ENCODE measurements at regions not wholly inside any gene's neighbourhood (a gene's known extent, or its start where the extent isn't known, plus 50 kb on each side); places are given as distances from the start of the nearest gene placed in this dataset.

DNA sequence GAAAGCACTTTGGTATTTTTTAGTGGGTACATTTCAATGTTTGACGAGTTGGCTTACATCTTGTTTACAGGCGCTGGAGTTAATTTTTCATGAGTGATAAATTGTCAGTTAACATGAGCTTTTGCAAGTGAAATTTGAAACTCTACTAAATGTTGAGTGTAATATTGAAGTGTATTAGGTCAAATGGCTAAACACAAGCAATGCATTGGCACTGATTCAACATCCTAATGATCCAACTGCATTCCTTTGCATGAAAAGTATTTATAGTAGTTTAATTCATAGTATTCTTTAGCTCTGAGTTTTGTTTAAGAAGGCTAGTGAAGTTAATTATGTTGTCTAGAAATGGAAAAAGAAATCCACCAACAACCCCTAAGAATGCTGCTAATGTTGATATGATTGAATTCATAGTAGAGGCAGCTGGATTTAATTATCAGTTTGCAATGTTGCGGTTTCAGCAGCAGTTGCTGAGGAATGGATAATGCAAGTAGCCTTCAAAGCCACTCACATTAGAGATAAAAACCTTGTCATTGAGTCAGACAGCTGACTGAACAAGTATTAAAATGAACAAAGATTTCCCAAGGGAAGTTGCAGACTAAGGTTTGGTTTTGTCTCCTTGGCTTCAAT is 245.6 kb upstream of the GOLIM4 start:
- WGBS, 4 donors, result 63 to 70% (median 64%) methylated on average over 3 of the region's 3 CpGs
- H3K36me3 ChIP-seq (replicated peaks in 1 of 2), result no peaks in the 10 kb centered on the region
- H3K4me3 ChIP-seq, result no peak overlapping the region
- DNase-seq, result no peak
- no peaks in the 10 kb centered on the region for H3K27me3 ChIP-seq
- no peak overlapping the region for H3K27ac ChIP-seq
- H3K4me1 ChIP-seq (replicated peaks in 1 of 2), result no peaks in the 10 kb centered on the region
- intact Hi-C loops (cut with DNase I), result no loop called here
- no peak for TF ChIP-seq CTCF (IDR thresholded peaks at IDR 0.05)
- TF ChIP-seq POLR2A (IDR thresholded peaks at IDR 0.05), result no peak
- H3K9me3 ChIP-seq (replicated peaks in 1 of 3), result no peaks in the 10 kb centered on the region

GRCh38 chr3:168338161-168338560 is 242.4 kb upstream of the GOLIM4 start:
- Histone ChIP-seq H3K9me3 (replicated peaks in 1 of 3) (no peaks in the 10 kb centered on the region), H3K27ac (no peak overlapping the region), H3K27me3 (no peaks in the 10 kb centered on the region), H3K36me3 (replicated peaks in 1 of 2) (no peaks in the 10 kb centered on the region), H3K4me1 (replicated peaks in 1 of 2) (no peaks in the 10 kb centered on the region), H3K4me3 (no peak overlapping the region)
- DNase-seq, result no peak
- no peak for TF ChIP-seq POLR2A (IDR thresholded peaks at IDR 0.05)
- TF ChIP-seq CTCF (IDR thresholded peaks at IDR 0.05), result no peak
- intact Hi-C loops (cut with DNase I), result no loop called here
- 35 to 60% (median 47%) methylated on average over 1 of the region's 1 CpG for WGBS, 4 donors

DNA sequence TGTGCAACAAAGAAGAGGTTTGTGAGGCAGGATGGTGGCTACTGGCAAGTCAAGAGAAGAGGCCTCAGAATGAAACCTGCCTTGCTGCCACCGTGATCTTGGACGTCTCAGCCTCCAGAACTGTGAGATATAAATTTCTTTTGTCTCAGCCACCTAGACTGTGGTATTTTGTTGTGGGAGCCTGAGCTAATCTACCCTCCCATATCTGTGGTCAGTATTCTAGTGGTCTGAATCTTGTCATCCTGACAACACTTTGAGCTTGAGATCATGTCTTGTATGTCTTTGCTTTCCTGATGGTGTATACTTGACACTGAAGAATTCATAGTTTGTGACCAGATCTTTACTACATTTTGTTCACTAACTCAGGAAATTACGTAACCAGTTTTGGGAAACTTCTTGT is 240.6 kb upstream of the GOLIM4 start:
- WGBS, 4 donors, result 57 to 84% (median 62%) methylated on average over 3 of the region's 3 CpGs

DNA sequence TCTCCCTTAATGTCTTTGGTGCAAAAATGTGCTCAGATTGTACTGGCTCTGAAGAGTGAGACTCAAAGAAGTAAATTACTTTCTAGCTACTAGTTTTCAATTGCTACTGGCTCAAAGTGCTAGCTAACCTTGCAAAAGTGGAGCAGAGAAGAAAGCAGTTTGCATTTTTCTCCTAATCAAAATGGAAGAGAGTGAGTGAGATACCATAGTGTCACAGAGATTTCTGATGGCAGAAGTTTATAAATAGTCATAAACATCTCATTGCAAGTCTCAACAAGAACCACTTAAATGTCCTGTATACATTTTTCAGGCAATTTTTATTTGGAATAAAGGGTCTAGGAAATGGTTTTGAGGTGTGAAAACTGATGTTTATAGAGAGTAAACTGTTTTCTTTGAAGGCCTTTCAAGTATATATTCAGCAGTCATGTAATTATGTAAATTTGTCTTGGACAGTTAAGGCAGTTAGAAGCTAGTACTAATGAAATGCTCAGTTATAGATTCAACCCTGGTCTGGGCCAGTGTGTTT is 237.7 kb upstream of the GOLIM4 start:
- intact Hi-C loops (cut with DNase I), result no loop called here
- DNase-seq, result no peak
- no peaks in the 10 kb centered on the region for H3K9me3 ChIP-seq (replicated peaks in 1 of 3)

More for the DNA sequence above, 240.6 kb upstream of the GOLIM4 start:
- TF ChIP-seq CTCF (IDR thresholded peaks at IDR 0.05), result no peak
- no peak for TF ChIP-seq POLR2A (IDR thresholded peaks at IDR 0.05)
- Histone ChIP-seq H3K27me3 (no peaks in the 10 kb centered on the region), H3K4me1 (replicated peaks in 1 of 2) (no peaks in the 10 kb centered on the region), H3K9me3 (replicated peaks in 1 of 3) (no peaks in the 10 kb centered on the region), H3K36me3 (replicated peaks in 1 of 2) (no peaks in the 10 kb centered on the region), H3K4me3 (no peak overlapping the region), H3K27ac (no peak overlapping the region)
- DNase-seq, result no peak
- intact Hi-C loops (cut with DNase I), result no loop called here

More for the DNA sequence above, 237.7 kb upstream of the GOLIM4 start:
- H3K36me3 ChIP-seq (replicated peaks in 1 of 2), result no peaks in the 10 kb centered on the region
- no peaks in the 10 kb centered on the region for H3K27me3 ChIP-seq
- TF ChIP-seq CTCF (IDR thresholded peaks at IDR 0.05) (no peak), POLR2A (IDR thresholded peaks at IDR 0.05) (no peak)
- H3K27ac ChIP-seq, result no peak overlapping the region
- H3K4me1 ChIP-seq (replicated peaks in 1 of 2), result no peaks in the 10 kb centered on the region
- H3K4me3 ChIP-seq, result no peak overlapping the region

All from adrenal gland (tissue), 9 donors.